ENCODE measurements at regions not wholly inside any gene's neighbourhood (a gene's known extent, or its start where the extent isn't known, plus 50 kb on each side); places are given as distances from the start of the nearest gene placed in this dataset.
"Not testable (repeated sequence)": the region's sequence is repeated elsewhere in the genome, so short reads cannot be mapped to it uniquely, and the experiment has no call there.

DNA sequence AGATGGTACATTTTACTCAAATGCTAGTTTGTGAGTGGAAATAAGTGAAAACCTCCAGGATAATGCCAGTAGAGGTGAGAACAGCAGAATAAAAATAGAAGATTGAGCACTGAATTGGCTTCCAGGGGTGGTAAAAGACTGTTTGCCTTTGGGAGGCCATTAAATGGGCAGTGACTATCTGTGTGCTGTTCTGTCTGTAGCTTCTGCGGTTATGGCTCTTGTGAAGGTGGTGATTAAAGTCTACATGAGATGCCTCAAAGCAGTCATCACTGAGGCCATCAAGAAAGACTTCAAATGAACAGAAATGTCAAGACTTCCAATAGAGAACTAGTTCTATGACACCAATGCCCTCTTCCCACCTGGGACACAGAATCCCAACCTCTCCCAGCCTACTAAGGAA lies 108.8 kb downstream of the EFHB start:
- no peak for DNase-seq
- Mint-ChIP-seq H3K9me3 (peaks cover 16% of the 10 kb centered on the region), H3K4me1 (no peaks in the 10 kb centered on the region), H3K27me3 (ENCODE audit: low read depth, poor library complexity) (no peaks in the 10 kb centered on the region), H3K4me3 (no peak overlapping the region), H3K36me3 (ENCODE audit: low read depth) (no peaks in the 10 kb centered on the region), H3K27ac (no peak overlapping the region)
- TF ChIP-seq, protein P1, sequence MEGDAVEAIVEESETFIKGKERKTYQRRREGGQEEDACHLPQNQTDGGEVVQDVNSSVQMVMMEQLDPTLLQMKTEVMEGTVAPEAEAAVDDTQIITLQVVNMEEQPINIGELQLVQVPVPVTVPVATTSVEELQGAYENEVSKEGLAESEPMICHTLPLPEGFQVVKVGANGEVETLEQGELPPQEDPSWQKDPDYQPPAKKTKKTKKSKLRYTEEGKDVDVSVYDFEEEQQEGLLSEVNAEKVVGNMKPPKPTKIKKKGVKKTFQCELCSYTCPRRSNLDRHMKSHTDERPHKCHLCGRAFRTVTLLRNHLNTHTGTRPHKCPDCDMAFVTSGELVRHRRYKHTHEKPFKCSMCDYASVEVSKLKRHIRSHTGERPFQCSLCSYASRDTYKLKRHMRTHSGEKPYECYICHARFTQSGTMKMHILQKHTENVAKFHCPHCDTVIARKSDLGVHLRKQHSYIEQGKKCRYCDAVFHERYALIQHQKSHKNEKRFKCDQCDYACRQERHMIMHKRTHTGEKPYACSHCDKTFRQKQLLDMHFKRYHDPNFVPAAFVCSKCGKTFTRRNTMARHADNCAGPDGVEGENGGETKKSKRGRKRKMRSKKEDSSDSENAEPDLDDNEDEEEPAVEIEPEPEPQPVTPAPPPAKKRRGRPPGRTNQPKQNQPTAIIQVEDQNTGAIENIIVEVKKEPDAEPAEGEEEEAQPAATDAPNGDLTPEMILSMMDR (IDR thresholded peaks at IDR 0.05): no peak

DNA sequence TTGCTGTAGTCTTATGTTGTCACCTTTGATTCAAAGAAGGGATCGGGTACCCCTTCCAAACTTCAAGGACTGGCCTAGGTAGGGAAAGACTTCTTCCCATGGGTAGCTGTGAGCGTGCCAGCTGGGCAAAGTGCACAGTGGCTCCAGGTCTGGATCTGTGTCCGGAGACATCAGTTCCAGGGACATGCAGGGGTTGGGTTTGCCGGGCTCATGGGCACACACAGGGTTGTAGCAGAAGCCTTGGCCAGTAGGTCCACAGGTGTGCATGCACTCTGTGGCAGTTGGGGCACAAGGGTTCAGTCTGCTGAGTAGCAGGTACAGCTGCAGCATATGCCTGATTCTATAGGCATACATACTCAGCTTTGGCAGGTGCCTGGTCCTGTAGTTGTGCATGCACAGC lies 111.2 kb downstream of the EFHB start:
- Mint-ChIP-seq H3K4me3 (no peak overlapping the region), H3K4me1 (no peaks in the 10 kb centered on the region), H3K36me3 (ENCODE audit: low read depth) (no peaks in the 10 kb centered on the region), H3K27me3 (ENCODE audit: low read depth, poor library complexity) (no peaks in the 10 kb centered on the region), H3K27ac (no peak overlapping the region), H3K9me3 (peaks cover 16% of the 10 kb centered on the region)
- TF ChIP-seq, protein P1 (IDR thresholded peaks at IDR 0.05): no peak
- DNase-seq: no peak

DNA sequence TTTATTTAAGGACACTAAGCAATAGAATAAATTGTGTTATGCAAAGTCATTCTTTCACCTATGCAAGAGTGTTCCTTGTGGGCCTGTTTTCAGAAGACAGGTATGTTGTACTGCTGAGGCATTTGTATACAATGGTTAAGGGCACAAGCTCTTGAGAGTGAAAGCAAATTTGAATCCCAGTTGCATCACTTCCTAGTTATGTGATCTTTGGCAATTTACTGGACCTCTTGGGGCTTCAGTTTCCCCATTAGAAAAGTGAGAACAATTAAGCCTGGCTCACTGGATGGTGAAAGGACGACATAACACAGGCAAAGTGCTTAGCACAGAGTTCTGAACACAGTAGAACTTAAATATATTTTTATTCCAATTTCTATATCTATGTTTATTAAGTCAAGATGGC lies 117.4 kb downstream of the EFHB start:
- no peak for DNase-seq
- H3K4me1 Mint-ChIP-seq: no peaks in the 10 kb centered on the region
- H3K36me3 Mint-ChIP-seq (ENCODE audit: low read depth): no peaks in the 10 kb centered on the region

DNA sequence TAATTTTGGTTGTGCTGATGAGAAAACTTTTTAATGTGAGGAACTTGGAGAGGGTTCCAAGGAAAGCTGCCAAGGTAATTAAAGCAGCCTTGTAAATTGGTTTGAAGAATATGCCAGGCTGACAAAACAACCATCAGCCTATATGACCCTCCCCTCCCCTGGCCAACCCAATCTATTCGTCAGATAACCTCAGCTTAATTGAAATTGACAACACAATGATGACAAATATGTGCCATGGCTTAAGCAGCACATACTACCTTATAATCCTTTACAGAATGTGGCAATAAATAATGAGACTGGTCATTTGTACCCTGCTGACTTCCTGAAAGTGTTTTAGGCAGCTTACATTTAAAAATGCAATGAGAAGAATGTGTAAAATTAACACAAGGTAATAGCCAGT lies 118.2 kb downstream of the EFHB start:
- no peak overlapping the region for H3K27ac Mint-ChIP-seq
- TF ChIP-seq, protein P1 (IDR thresholded peaks at IDR 0.05): no peak
- no peak for DNase-seq
- no peaks in the 10 kb centered on the region for H3K9me3 Mint-ChIP-seq
- H3K36me3 Mint-ChIP-seq (ENCODE audit: low read depth): no peaks in the 10 kb centered on the region
- H3K4me1 Mint-ChIP-seq: no peaks in the 10 kb centered on the region
- no peak overlapping the region for H3K4me3 Mint-ChIP-seq
- H3K27me3 Mint-ChIP-seq (ENCODE audit: low read depth, poor library complexity): peaks cover 3% of the 10 kb centered on the region

More for the DNA sequence above, 117.4 kb downstream of the EFHB start:
- Mint-ChIP-seq H3K27me3 (ENCODE audit: low read depth, poor library complexity) (peaks cover 3% of the 10 kb centered on the region), H3K4me3 (no peak overlapping the region), H3K9me3 (peaks cover 6% of the 10 kb centered on the region), H3K27ac (no peak overlapping the region)
- TF ChIP-seq, protein P1 (IDR thresholded peaks at IDR 0.05): no peak

DNA sequence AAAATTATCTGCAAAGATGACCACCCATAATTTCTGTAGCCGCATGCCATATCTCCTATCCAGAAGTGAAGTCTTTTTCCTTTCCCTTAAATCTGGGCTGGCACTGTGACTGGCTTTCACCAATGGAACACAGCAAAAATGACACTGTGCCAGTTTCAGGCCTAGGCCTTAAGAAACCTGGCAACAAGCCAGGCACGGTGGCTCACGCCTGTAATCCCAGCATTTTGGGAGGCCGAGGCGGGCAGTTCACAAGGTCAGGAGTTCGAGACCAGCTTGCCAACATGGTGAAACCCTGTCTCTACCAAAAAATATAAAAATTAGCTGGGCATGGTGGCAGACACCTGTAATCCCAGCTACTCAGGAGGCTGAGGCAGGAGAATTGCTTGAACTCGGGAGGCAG lies 120.3 kb downstream of the EFHB start:
- not testable (repeated sequence) for H3K36me3 Mint-ChIP-seq (ENCODE audit: low read depth); H3K4me3 Mint-ChIP-seq; DNase-seq; H3K9me3 Mint-ChIP-seq; H3K27me3 Mint-ChIP-seq (ENCODE audit: low read depth, poor library complexity); H3K27ac Mint-ChIP-seq; H3K4me1 Mint-ChIP-seq

DNA sequence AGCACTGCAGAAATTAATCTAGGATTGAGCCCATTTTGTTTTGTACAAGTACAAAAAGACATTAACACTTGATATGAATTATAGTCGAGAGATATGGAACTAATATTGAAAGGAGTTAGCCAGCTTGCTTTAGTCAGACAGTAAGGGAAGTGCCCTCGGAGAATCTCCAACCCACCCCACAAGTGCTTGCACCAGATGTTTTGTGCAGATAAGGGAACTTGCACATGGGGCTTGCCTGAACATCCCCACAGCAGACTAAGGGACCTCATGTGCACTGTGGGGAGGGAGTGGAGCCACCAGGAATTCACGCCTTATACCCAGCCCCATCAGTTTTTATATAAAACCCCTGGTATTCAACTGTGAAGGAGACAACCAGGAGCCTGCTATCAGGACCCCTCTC lies 122.3 kb downstream of the EFHB start:
- no peak overlapping the region for H3K4me3 Mint-ChIP-seq
- TF ChIP-seq, protein P1 (IDR thresholded peaks at IDR 0.05): no peak
- no peaks in the 10 kb centered on the region for H3K36me3 Mint-ChIP-seq (ENCODE audit: low read depth)
- H3K27me3 Mint-ChIP-seq (ENCODE audit: low read depth, poor library complexity): peaks cover 6% of the 10 kb centered on the region
- DNase-seq: no peak
- H3K27ac Mint-ChIP-seq: no peak overlapping the region
- no peaks in the 10 kb centered on the region for H3K9me3 Mint-ChIP-seq
- no peaks in the 10 kb centered on the region for H3K4me1 Mint-ChIP-seq
